Lower leg skin (tissue), 3 donors: ENCODE measurements at regions not wholly inside any gene's neighbourhood (a gene's known extent, or its start where the extent isn't known, plus 50 kb on each side); places are given as distances from the start of the nearest gene placed in this dataset.

ENCODE experiments used
- CTCF ChIP-seq, 3 donors: fragments of 450-650 bp; IDR thresholded peaks; one replicate each; pipeline ENCODE4 v1.5.1; 2016; ENCODE audit warnings: antibody characterized with exemption in 3 of 3, mild to moderate bottlenecking in 3 of 3, moderate library complexity in 2 of 3
- POLR2A ChIP-seq, 2 donors: fragments of 450-650 bp; IDR thresholded peaks; one replicate each; pipeline ENCODE4 v1.6.1; 2016 to 2017; ENCODE audit warnings: antibody characterized with exemption in 2 of 2, mild to moderate bottlenecking in 1 of 2, moderate library complexity in 1 of 2

GRCh38 chr14:62381311-62382070 lies 619.3 kb downstream of the SNAPC1 start:
- no peak for TF ChIP-seq CTCF (IDR thresholded peaks at IDR 0.05)
- no peak for TF ChIP-seq POLR2A (IDR thresholded peaks at IDR 0.05)
